AG10803 (cell line): ENCODE measurements at regions not wholly inside any gene's neighbourhood (a gene's known extent, or its start where the extent isn't known, plus 50 kb on each side); places are given as distances from the start of the nearest gene placed in this dataset.

ENCODE experiments used
- DNase-seq: peaks from one replicate; pipeline ENCODE4 v3.0.0; 2010; ENCODE audit warnings: low read depth
- H3K4me3 ChIP-seq: 2 replicates; pipeline ENCODE4 v1.5.1; 2011; ENCODE audit warnings: mild to moderate bottlenecking, low read length, control low read depth
- TF ChIP-seq, protein P1 (sequence below): conservative IDR thresholded peaks from 2 replicates; pipeline ENCODE4 v1.5.1; 2011; ENCODE audit warnings: mild to moderate bottlenecking, low read length, control low read depth, inconsistent platforms

DNA sequence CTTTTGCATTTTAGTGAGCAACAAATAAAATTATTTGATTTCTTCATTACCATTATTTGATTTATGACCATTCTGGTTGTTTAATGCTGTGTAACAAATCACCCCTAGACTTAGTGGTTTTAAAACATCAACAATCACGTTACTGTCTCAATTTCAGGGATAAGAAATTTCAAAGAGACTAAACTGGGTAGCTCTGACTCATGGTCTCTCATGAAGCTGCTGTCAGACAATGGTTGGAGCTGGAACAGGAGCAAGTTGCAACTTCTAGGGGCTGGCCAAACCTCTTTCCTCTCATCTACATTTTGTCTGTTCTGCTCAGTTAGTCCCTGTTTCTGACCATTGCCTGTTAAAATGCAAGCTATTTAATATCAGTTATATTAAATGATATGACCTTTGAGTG lies 517.0 kb downstream of the KCNH5 start:
- no peak for DNase-seq
- no peak overlapping the region for H3K4me3 ChIP-seq
- TF ChIP-seq, protein P1, sequence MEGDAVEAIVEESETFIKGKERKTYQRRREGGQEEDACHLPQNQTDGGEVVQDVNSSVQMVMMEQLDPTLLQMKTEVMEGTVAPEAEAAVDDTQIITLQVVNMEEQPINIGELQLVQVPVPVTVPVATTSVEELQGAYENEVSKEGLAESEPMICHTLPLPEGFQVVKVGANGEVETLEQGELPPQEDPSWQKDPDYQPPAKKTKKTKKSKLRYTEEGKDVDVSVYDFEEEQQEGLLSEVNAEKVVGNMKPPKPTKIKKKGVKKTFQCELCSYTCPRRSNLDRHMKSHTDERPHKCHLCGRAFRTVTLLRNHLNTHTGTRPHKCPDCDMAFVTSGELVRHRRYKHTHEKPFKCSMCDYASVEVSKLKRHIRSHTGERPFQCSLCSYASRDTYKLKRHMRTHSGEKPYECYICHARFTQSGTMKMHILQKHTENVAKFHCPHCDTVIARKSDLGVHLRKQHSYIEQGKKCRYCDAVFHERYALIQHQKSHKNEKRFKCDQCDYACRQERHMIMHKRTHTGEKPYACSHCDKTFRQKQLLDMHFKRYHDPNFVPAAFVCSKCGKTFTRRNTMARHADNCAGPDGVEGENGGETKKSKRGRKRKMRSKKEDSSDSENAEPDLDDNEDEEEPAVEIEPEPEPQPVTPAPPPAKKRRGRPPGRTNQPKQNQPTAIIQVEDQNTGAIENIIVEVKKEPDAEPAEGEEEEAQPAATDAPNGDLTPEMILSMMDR, result no peak

DNA sequence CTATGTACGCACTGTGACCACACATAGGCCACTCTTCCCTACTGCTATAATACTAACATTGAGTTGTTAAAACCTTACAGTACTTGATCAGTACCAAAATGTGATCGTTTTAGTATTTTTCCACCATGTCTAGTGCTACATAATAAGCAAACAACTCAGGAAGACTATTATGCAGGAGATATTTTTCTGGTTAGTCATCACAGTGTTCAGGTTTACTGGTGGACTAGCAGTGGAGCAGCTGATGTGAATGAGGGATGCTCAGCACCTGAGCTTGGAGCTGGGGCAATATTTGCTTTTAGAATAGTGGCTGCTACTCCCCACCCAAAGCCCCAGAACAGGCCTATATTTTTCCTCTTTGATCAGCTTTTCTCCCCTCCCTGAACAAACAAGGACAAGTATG lies 513.1 kb downstream of the KCNH5 start:
- TF ChIP-seq, protein P1, result no peak
- H3K4me3 ChIP-seq, result no peak overlapping the region
- DNase-seq, result no peak

DNA sequence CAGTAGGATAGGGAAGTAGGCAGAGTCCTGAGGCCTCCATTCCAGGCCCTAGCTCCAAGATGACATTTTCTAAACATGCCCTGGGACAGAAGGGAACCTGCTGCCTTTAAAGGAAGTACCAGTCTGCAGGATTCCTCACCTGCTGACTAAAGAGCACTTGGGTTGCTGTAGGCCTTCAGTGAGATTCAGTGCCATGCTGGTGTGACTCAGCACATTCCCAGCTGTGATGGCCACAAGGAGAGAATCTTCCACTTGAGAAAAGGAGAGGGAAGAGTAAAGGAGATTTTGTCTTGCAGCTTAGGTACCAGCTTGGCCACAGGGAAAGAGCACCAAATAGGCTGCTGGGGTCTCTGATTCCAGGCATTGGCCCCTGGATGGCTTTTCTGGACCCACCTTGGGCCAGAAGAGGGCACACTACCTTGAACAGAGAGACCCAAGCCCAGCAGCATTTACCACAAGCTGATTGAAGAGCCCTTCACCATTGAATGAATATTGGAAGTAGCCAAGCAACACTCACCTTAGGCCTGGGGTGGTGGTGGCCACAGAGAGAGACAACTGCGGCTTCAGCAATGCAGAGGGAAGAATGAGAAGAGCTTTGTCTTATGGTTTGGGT lies 498.3 kb downstream of the KCNH5 start:
- no peak overlapping the region for H3K4me3 ChIP-seq
- TF ChIP-seq, protein P1, result no peak
- DNase-seq, result no peak

DNA sequence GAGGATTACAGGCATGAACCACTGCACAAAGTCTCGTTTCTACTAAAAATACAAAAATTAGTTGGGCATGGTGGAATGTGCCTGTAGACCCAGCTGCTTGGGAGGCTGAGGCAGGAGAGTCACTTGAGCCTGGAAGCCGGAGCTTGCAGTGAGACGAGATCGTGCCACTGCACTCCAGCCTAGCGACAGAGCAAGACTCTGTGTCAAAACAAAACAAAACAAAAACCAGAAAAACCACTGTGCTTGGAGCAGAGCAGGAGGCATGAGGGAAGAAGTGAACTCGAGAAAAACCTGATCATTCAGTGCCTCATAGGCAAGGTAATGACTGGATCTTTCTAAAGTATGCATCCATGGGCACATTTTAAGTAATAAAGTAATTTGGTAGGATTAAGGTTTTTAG lies 487.8 kb downstream of the KCNH5 start:
- H3K4me3 ChIP-seq, result no peak overlapping the region
- TF ChIP-seq, protein P1, result no peak
- no peak for DNase-seq

DNA sequence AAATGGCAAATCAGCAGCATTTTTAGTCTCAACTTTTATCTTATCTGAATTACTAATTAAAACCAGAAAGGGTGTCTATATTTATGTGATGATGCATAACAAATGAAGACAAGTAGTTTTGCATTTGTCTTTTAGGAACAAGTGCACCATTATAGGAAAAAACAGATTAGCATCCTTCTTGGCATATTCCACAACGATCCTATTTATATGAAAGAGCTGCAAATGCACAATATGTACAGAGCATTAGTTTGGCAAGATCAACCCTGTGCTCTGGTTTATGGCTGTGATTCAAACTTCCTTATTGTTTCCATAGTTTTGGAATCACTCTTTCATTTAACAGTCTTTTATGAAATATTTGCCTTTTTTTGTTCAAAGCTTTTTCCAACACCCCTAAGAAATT lies 486.8 kb downstream of the KCNH5 start:
- DNase-seq, result no peak
- H3K4me3 ChIP-seq, result no peak overlapping the region
- TF ChIP-seq, protein P1, result no peak

DNA sequence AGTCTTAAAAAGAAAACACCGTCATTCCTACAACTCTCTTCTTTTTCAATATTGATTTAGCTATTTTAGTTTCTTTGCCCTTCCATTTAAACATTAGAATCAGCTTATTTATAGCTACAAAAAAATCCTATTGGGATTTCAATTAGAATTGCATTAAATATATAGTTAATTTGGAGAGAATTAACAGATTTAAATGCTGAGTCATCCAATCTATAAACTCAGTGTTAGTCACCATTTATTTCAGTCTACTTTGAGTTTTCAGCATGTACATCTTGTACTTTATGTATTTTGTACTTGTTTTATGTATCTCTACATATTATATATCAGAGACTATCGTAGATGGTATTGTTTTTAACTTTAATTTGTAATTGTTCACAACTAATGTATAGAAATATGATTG lies 460.0 kb downstream of the KCNH5 start:
- TF ChIP-seq, protein P1, result no peak
- no peak for DNase-seq
- H3K4me3 ChIP-seq, result no peak overlapping the region

DNA sequence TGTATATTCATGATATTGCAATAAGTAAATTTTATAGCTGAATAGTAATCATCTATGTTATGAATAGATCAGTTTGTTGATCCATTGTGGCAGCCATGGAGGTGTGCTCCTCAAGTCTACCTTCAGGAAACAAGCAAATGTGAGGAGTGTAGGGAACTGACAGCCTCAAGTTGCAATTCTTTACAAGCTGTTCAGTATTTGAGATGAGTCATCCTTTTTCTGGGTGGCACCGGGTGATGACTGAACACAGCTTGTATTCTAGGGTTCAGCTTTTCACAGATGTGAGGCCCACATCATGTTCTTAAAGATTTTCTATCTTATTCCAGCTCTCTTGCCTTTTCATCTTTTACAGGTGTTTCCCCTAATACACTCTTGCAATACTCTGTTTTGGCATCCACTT lies 452.4 kb downstream of the KCNH5 start:
- no peak for DNase-seq
- TF ChIP-seq, protein P1, result no peak
- H3K4me3 ChIP-seq, result no peak overlapping the region
